NB4 (cell line): ENCODE measurements at regions not wholly inside any gene's neighbourhood (a gene's known extent, or its start where the extent isn't known, plus 50 kb on each side); places are given as distances from the start of the nearest gene placed in this dataset.
"Not testable (repeated sequence)": the region's sequence is repeated elsewhere in the genome, so short reads cannot be mapped to it uniquely, and the experiment has no call there.

Experiments
- DNase-seq: peaks from one replicate; pipeline ENCODE4 v3.0.0; 2010; ENCODE audit warnings: low read depth
- H3K4me3 ChIP-seq: one replicate; pipeline ENCODE4 v1.5.1; 2011; ENCODE audit warnings: mild to moderate bottlenecking, low read depth, low read length, moderate library complexity
- CTCF ChIP-seq: IDR thresholded peaks from one replicate; pipeline ENCODE4 v1.5.1; 2012; ENCODE audit warnings: low read depth, low read length
- MYC ChIP-seq: IDR thresholded peaks from 2 replicates; pipeline ENCODE4 v1.6.1; 2011; ENCODE audit warnings: low read depth, low read length
- POLR2A ChIP-seq: IDR thresholded peaks from 2 replicates; pipeline ENCODE4 v1.6.1; 2011; ENCODE audit warnings: mild to moderate bottlenecking; ENCODE audit not compliant: insufficient read length; ENCODE audit errors: extremely low read depth
- TF ChIP-seq, protein P1 (sequence below): IDR thresholded peaks from 2 replicates; pipeline ENCODE4 v1.6.1; 2011; ENCODE audit warnings: low read depth, low read length

- no peak overlapping the region for H3K4me3 ChIP-seq
Observed at GRCh38 chr17:71572343-71572742, 548.5 kb upstream of the SOX9 start.

DNA sequence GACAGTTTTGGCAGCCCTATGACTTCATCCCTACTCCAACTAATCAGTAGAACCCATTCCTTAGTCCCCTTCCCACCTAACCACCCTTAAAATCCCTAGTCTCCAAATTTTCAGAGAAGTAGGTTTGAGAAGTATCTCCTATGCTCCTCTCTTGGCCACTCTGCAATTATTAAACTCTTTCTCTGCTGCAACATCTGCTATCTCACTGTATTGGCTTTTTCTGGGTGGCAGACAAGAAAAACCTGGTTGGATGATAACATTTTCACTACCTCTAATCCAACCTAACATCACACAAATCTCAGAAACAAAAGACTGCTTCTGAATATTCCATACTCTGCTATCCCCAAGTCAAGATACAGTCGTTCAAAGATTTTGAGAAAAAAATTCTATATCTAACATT is 542.4 kb upstream of the SOX9 start:
- no peak overlapping the region for H3K4me3 ChIP-seq
- TF ChIP-seq POLR2A (no peak), MYC (no peak), CTCF (no peak)
- TF ChIP-seq, protein P1, sequence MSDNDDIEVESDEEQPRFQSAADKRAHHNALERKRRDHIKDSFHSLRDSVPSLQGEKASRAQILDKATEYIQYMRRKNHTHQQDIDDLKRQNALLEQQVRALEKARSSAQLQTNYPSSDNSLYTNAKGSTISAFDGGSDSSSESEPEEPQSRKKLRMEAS = no peak
- DNase-seq = no peak

More at GRCh38 chr17:71572343-71572742, 548.5 kb upstream of the SOX9 start:
- TF ChIP-seq MYC (no peak), POLR2A (no peak), CTCF (no peak)
- TF ChIP-seq, protein P1 = no peak
- DNase-seq = no peak

- no peak for TF ChIP-seq MYC
- TF ChIP-seq, protein P1 = no peak
- TF ChIP-seq POLR2A = no peak
- no peak for TF ChIP-seq CTCF
- DNase-seq = no peak
Observed at GRCh38 chr17:71580220-71580619, 540.6 kb upstream of the SOX9 start.

DNA sequence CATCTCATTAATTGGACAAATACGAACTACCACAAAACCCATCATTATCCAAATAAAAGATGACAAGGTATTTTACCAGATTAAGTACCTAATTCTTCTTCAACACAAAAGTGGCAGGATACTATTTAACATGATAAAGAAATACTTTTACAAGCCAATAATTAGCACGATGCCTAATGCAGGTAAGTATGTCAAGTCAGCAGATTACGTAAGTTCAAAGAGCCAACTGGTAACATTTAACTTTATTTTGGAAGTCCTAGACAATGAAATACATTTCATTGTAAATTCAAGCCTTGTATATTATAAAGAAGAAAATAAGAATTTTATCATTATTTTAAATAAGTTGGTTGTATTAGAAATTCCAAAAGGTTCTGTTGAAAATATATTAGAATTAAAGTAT is 535.3 kb upstream of the SOX9 start:
- H3K4me3 ChIP-seq = no peak overlapping the region
- no peak for DNase-seq
- no peak for TF ChIP-seq CTCF
- no peak for TF ChIP-seq MYC
- no peak for TF ChIP-seq POLR2A
- TF ChIP-seq, protein P1 = no peak

More at GRCh38 chr17:71580220-71580619, 540.6 kb upstream of the SOX9 start:
- H3K4me3 ChIP-seq = no peak overlapping the region

DNA sequence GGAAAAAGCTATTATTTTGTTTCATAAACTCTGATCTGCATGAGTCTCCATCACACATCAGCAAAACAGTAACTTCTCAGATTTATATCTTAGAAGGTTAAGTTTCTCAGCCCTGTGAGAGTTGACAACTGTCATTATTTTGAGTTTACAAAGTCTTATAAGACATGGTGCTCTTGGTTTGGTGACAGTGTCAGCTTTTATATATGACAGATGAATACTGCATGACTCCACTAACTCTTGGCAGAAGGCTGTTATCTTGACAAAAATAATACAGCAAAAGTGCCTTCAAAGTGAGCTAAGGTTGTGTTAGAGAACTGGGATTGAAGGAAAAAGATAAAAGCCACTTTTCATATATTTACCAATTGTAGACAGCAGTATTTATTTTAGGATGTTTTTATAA is 528.4 kb upstream of the SOX9 start:
- no peak for TF ChIP-seq MYC
- no peak for TF ChIP-seq POLR2A
- TF ChIP-seq CTCF = no peak
- TF ChIP-seq, protein P1 = no peak
- DNase-seq = no peak
- H3K4me3 ChIP-seq = no peak overlapping the region

DNA sequence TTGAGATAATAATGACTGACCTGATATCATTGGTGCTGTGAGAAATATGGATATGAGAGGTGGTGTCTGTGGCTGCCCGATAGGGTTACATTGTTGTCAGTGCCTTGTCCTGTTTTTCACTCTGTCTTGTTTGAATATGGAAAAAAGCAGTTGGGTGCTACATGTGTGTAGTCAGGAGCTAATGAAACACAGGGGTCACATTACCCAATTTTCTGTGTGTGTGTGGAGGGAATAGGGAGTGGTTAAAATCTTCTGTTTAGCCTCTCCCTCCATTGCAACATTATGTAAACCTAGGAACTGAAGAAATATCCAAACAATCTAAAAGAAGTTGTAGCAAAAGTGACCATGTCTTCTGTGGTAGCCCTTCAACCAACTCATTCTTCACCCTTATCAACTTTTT is 527.7 kb upstream of the SOX9 start:
- H3K4me3 ChIP-seq = no peak overlapping the region
- TF ChIP-seq, protein P1 = no peak
- no peak for TF ChIP-seq CTCF
- DNase-seq = no peak

- not testable (repeated sequence) for DNase-seq, H3K4me3 ChIP-seq
Observed at GRCh38 chr17:71599583-71599982, 521.2 kb upstream of the SOX9 start.
